ENCODE measurements at regions not wholly inside any gene's neighbourhood (a gene's known extent, or its start where the extent isn't known, plus 50 kb on each side); places are given as distances from the start of the nearest gene placed in this dataset.
A peak's percentile ranks its signal among the peaks of the same experiment; 100 is the strongest.

DNA sequence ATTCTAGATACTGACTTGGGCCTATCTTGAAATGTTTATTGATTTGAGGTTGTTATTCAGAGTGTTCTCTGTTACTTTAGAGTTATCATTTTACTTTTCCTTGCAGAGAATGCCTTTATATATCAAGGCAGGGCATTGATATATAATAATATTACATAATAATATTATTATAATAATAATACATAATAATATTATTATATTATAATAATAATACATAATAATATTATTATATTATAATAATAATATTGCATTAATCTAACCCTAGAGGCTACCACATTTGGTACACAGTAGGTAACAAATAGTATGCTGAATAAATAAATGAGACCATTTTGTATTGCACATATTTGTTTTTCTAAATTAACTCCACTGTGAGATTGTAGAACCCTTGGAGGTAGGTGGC is 216.3 kb downstream of the EFHB start:
- no peaks in the 10 kb centered on the region for H3K4me1 ChIP-seq (ENCODE audit: control insufficient read depth, low read depth, low read length)
- H3K18ac ChIP-seq (ENCODE audit: low read length), result no peak overlapping the region
- no peak overlapping the region for H2BK15ac ChIP-seq (replicated peaks; ENCODE audit: low read depth)
- no peak overlapping the region for H3K27ac ChIP-seq (ENCODE audit: low read depth, low read length)
- no peak overlapping the region for H3K4me3 ChIP-seq (ENCODE audit: low read length)
- no peak overlapping the region for H3K4ac ChIP-seq (ENCODE audit: low read depth, low read length)
- no peak overlapping the region for H3K9ac ChIP-seq (ENCODE audit: low read length)
- H2BK5ac ChIP-seq (ENCODE audit: low read length), result no peak overlapping the region
- H3K4me2 ChIP-seq (ENCODE audit: low read length), result no peak overlapping the region
- H3K23ac ChIP-seq (ENCODE audit: low read length), result no peak overlapping the region
- no peak overlapping the region for H2AK5ac ChIP-seq (ENCODE audit: low read length)
- H3K56ac ChIP-seq (ENCODE audit: low read length), result no peak overlapping the region
- no peak for DNase-seq
- no peak overlapping the region for H4K8ac ChIP-seq (ENCODE audit: low read depth, low read length)
- H3K27me3 ChIP-seq (ENCODE audit: insufficient read depth, low read length, poor library complexity), result no peaks in the 10 kb centered on the region
- H4K5ac ChIP-seq (ENCODE audit: low read length), result no peak overlapping the region
- no peaks in the 10 kb centered on the region for H3K36me3 ChIP-seq (ENCODE audit: control insufficient read depth, insufficient read depth, low read length)
- H3K79me1 ChIP-seq (ENCODE audit: low read length), result no peaks in the 10 kb centered on the region
- H3K79me2 ChIP-seq (ENCODE audit: control insufficient read depth, insufficient read depth, low read length), result no peaks in the 10 kb centered on the region
- no peak overlapping the region for H2BK120ac ChIP-seq (ENCODE audit: low read depth, low read length)

DNA sequence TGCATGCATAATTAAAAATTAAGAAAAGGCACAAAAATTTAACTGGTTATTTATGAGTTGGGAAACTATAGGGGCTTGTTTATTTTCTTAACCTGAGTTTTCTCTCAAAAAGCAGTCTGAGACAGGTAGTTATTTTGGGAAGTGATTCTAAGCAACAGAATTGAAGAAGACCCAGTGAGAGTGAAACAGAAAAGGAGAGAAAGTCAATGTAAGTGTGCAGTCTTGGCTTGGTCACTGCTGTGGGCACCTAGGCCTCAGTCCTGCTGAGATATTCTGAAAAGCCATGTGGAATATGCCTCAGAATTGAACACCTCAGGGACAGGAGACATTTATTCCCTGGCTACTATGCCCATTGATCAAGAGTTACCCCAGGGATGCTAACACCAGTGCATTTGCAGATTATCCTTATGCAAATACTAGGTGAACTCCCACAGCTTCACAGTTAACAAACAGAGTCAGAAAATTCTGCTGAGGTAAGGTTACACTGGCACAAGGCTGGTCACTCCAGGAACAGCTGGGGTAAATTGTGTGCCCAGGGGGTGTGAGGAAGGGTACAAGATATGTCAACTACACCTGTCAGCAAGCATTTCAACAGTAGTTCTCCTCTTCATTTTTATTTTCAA is 222.7 kb downstream of the EFHB start:
- Histone ChIP-seq H3K9ac (ENCODE audit: low read length) (no peak overlapping the region), H2BK15ac (replicated peaks; ENCODE audit: low read depth) (no peak overlapping the region), H3K4ac (ENCODE audit: low read depth, low read length) (no peak overlapping the region), H3K27me3 (ENCODE audit: insufficient read depth, low read length, poor library complexity) (no peaks in the 10 kb centered on the region), H4K8ac (ENCODE audit: low read depth, low read length) (no peak overlapping the region), H3K27ac (ENCODE audit: low read depth, low read length) (no peak overlapping the region), H3K79me2 (ENCODE audit: control insufficient read depth, insufficient read depth, low read length) (no peaks in the 10 kb centered on the region), H3K4me1 (ENCODE audit: control insufficient read depth, low read depth, low read length) (peaks cover 3% of the 10 kb centered on the region), H3K4me3 (ENCODE audit: low read length) (no peak overlapping the region), H4K5ac (ENCODE audit: low read length) (no peak overlapping the region), H2BK5ac (ENCODE audit: low read length) (no peak overlapping the region), H3K56ac (ENCODE audit: low read length) (no peak overlapping the region), H3K4me2 (ENCODE audit: low read length) (no peak overlapping the region), H3K79me1 (ENCODE audit: low read length) (no peaks in the 10 kb centered on the region), H2AK5ac (ENCODE audit: low read length) (no peak overlapping the region), H3K18ac (ENCODE audit: low read length) (no peak overlapping the region), H2BK120ac (ENCODE audit: low read depth, low read length) (no peak overlapping the region), H3K36me3 (ENCODE audit: control insufficient read depth, insufficient read depth, low read length) (no peaks in the 10 kb centered on the region), H3K23ac (ENCODE audit: low read length) (no peak overlapping the region)
- peak; percentile 42 for DNase-seq

DNA sequence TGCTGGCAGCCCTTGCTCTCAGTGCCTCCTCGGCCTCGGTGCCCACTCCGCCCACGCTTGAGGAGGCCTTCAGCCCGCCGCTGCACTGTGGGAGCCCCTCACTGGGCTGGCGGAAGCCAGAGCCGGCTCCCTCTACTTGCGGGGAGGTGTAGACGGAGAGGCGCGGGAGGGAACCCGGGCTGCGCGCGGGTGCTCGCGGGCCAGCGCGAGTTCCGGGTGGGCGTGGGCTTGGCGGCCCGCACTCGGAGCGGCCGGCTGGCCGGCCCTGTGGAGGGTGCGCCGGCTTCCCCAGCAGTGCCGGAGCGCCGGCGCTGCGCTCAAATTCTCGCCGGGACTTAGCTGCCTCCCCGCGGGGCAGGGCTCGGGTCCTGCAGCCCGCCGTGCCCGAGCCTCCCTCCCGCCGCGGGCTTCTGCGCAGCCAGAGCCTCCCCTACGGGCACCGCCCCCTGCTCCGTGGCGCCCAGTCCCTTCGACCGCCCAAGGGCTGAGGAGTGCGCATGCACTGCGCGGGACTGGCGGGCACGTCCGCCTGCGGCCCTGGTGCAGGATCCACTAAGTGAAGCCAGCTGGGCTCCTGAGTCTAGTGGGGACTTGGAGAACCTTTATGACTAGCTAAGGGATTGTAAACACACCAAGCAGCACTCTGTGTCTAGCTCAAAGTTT is 231.5 kb downstream of the EFHB start:
- Histone ChIP-seq H4K8ac (ENCODE audit: low read depth, low read length) (no peak overlapping the region), H3K9ac (ENCODE audit: low read length) (no peak overlapping the region), H3K4me3 (ENCODE audit: low read length) (no peak overlapping the region), H2AK5ac (ENCODE audit: low read length) (no peak overlapping the region), H3K4ac (ENCODE audit: low read depth, low read length) (no peak overlapping the region), H2BK120ac (ENCODE audit: low read depth, low read length) (no peak overlapping the region), H3K36me3 (ENCODE audit: control insufficient read depth, insufficient read depth, low read length) (no peaks in the 10 kb centered on the region), H3K18ac (ENCODE audit: low read length) (no peak overlapping the region), H3K56ac (ENCODE audit: low read length) (no peak overlapping the region), H3K27me3 (ENCODE audit: insufficient read depth, low read length, poor library complexity) (no peaks in the 10 kb centered on the region), H4K5ac (ENCODE audit: low read length) (no peak overlapping the region), H3K4me2 (ENCODE audit: low read length) (no peak overlapping the region), H3K79me2 (ENCODE audit: control insufficient read depth, insufficient read depth, low read length) (no peaks in the 10 kb centered on the region), H3K23ac (ENCODE audit: low read length) (no peak overlapping the region), H2BK15ac (replicated peaks; ENCODE audit: low read depth) (no peak overlapping the region), H2BK5ac (ENCODE audit: low read length) (no peak overlapping the region), H3K4me1 (ENCODE audit: control insufficient read depth, low read depth, low read length) (no peaks in the 10 kb centered on the region), H3K79me1 (ENCODE audit: low read length) (no peaks in the 10 kb centered on the region), H3K27ac (ENCODE audit: low read depth, low read length) (no peak overlapping the region)
- WGBS (ENCODE audit: extremely low coverage, insufficient coverage, low lambda C conversion rate), result no CpG with 5 or more reads among the region's 60 CpGs
- no peak for DNase-seq

DNA sequence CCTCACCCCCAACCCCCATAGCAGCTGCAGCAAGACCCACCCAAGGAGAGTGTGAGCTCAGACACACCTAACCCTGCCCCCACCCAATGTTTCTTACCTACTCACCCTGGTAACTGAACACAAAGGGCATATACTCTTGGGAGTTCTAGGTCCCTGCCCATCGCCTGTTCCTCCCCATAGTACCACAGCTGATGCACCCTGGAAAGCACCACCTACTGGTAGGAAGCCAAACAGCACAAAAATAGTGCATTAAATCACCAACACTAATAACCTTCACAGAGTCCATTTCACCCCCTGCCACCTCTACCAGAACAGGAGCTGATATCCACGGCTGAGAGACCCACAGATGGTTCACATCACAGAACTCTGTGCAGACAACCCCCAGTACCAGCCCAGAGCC is 245.2 kb downstream of the EFHB start:
- Histone ChIP-seq H3K9ac (ENCODE audit: low read length) (no peak overlapping the region), H3K4me2 (ENCODE audit: low read length) (no peak overlapping the region), H2BK120ac (ENCODE audit: low read depth, low read length) (no peak overlapping the region), H2AK5ac (ENCODE audit: low read length) (no peak overlapping the region), H4K5ac (ENCODE audit: low read length) (no peak overlapping the region), H3K36me3 (ENCODE audit: control insufficient read depth, insufficient read depth, low read length) (no peaks in the 10 kb centered on the region), H4K8ac (ENCODE audit: low read depth, low read length) (no peak overlapping the region), H3K4me3 (ENCODE audit: low read length) (no peak overlapping the region), H3K4me1 (ENCODE audit: control insufficient read depth, low read depth, low read length) (no peaks in the 10 kb centered on the region), H3K4ac (ENCODE audit: low read depth, low read length) (no peak overlapping the region), H3K27me3 (ENCODE audit: insufficient read depth, low read length, poor library complexity) (no peaks in the 10 kb centered on the region), H3K27ac (ENCODE audit: low read depth, low read length) (no peak overlapping the region), H3K23ac (ENCODE audit: low read length) (no peak overlapping the region), H3K18ac (ENCODE audit: low read length) (no peak overlapping the region), H2BK5ac (ENCODE audit: low read length) (no peak overlapping the region), H3K56ac (ENCODE audit: low read length) (no peak overlapping the region), H3K79me2 (ENCODE audit: control insufficient read depth, insufficient read depth, low read length) (no peaks in the 10 kb centered on the region), H3K79me1 (ENCODE audit: low read length) (no peaks in the 10 kb centered on the region), H2BK15ac (replicated peaks; ENCODE audit: low read depth) (no peak overlapping the region)
- WGBS (ENCODE audit: extremely low coverage, insufficient coverage, low lambda C conversion rate), result no CpG with 5 or more reads among the region's 2 CpGs
- DNase-seq, result peak; percentile 47

DNA sequence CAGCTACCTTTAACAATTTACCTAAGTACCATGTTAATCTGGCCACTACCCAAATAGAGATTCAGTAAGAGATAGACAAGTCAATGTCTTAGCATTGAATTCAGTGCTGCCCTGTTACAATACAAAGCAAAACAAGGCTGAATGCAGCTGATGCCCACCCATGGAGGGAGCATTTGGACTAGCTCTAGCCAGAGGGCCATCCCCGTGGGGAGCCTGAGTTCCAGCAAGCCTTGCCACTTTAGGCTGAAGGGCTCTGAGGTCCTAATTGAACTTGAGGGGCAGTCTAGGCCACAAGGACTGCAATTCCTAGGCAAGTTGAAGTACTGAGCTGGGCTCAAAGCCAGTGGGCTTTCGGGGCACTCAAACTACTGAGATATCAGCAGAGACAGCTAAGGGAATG is 265.9 kb downstream of the EFHB start:
- H3K4ac ChIP-seq (ENCODE audit: low read depth, low read length), result no peak overlapping the region
- no peak overlapping the region for H3K9ac ChIP-seq (ENCODE audit: low read length)
- H3K79me1 ChIP-seq (ENCODE audit: low read length), result no peaks in the 10 kb centered on the region
- H3K4me1 ChIP-seq (ENCODE audit: control insufficient read depth, low read depth, low read length), result no peaks in the 10 kb centered on the region
- H3K4me2 ChIP-seq (ENCODE audit: low read length), result no peak overlapping the region
- H4K8ac ChIP-seq (ENCODE audit: low read depth, low read length), result no peak overlapping the region
- H2BK120ac ChIP-seq (ENCODE audit: low read depth, low read length), result no peak overlapping the region
- no peak overlapping the region for H2AK5ac ChIP-seq (ENCODE audit: low read length)
- no peak overlapping the region for H2BK15ac ChIP-seq (replicated peaks; ENCODE audit: low read depth)
- no CpG with 5 or more reads among the region's 2 CpGs for WGBS (ENCODE audit: extremely low coverage, insufficient coverage, low lambda C conversion rate)
- no peak overlapping the region for H3K23ac ChIP-seq (ENCODE audit: low read length)
- no peak overlapping the region for H3K18ac ChIP-seq (ENCODE audit: low read length)
- no peak overlapping the region for H3K56ac ChIP-seq (ENCODE audit: low read length)
- no peak overlapping the region for H4K5ac ChIP-seq (ENCODE audit: low read length)
- H3K79me2 ChIP-seq (ENCODE audit: control insufficient read depth, insufficient read depth, low read length), result no peaks in the 10 kb centered on the region
- DNase-seq, result peak; percentile 21
- H2BK5ac ChIP-seq (ENCODE audit: low read length), result no peak overlapping the region
- no peak overlapping the region for H3K27ac ChIP-seq (ENCODE audit: low read depth, low read length)
- no peaks in the 10 kb centered on the region for H3K27me3 ChIP-seq (ENCODE audit: insufficient read depth, low read length, poor library complexity)
- H3K4me3 ChIP-seq (ENCODE audit: low read length), result no peak overlapping the region
- H3K36me3 ChIP-seq (ENCODE audit: control insufficient read depth, insufficient read depth, low read length), result no peaks in the 10 kb centered on the region

DNA sequence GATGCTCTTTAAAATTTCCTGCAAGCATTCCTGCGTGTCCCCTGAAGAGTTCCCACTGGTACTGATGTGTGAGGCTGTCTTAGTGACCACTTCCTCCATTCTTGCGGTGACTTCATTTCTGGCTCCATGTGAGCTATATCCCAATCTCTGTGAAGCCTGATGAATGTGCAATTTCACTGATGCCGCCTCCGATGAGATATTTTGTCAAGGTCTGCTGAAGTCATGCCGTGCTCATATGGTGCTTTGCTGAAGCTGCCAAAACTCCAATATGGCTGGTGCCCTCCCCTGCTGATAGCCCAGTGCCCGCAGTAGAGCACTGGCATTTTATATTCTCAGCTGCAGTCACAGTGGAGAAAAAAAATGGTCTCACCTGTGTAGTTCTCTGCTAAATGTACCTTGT is 271.5 kb downstream of the EFHB start:
- H2BK120ac ChIP-seq (ENCODE audit: low read depth, low read length), result no peak overlapping the region
- peak overlapping the region; percentile 70 for H3K4ac ChIP-seq (ENCODE audit: low read depth, low read length)
- no peaks in the 10 kb centered on the region for H3K79me1 ChIP-seq (ENCODE audit: low read length)
- DNase-seq, result no peak
- H3K36me3 ChIP-seq (ENCODE audit: control insufficient read depth, insufficient read depth, low read length), result no peaks in the 10 kb centered on the region
- no peak overlapping the region for H2AK5ac ChIP-seq (ENCODE audit: low read length)
- H3K4me2 ChIP-seq (ENCODE audit: low read length), result no peak overlapping the region
- no peaks in the 10 kb centered on the region for H3K27me3 ChIP-seq (ENCODE audit: insufficient read depth, low read length, poor library complexity)
- H3K56ac ChIP-seq (ENCODE audit: low read length), result no peak overlapping the region
- H3K4me3 ChIP-seq (ENCODE audit: low read length), result no peak overlapping the region
- H3K4me1 ChIP-seq (ENCODE audit: control insufficient read depth, low read depth, low read length), result no peaks in the 10 kb centered on the region
- no peak overlapping the region for H4K5ac ChIP-seq (ENCODE audit: low read length)
- H4K8ac ChIP-seq (ENCODE audit: low read depth, low read length), result no peak overlapping the region
- no peaks in the 10 kb centered on the region for H3K79me2 ChIP-seq (ENCODE audit: control insufficient read depth, insufficient read depth, low read length)
- no peak overlapping the region for H3K23ac ChIP-seq (ENCODE audit: low read length)
- H3K27ac ChIP-seq (ENCODE audit: low read depth, low read length), result no peak overlapping the region
- no peak overlapping the region for H3K9ac ChIP-seq (ENCODE audit: low read length)
- H2BK5ac ChIP-seq (ENCODE audit: low read length), result no peak overlapping the region
- WGBS (ENCODE audit: extremely low coverage, insufficient coverage, low lambda C conversion rate), result no CpG with 5 or more reads among the region's 6 CpGs
- no peak overlapping the region for H3K18ac ChIP-seq (ENCODE audit: low read length)
- H2BK15ac ChIP-seq (replicated peaks; ENCODE audit: low read depth), result no peak overlapping the region

All from mesendoderm (in vitro differentiated cells).